ENCODE measurements at regions not wholly inside any gene's neighbourhood (a gene's known extent, or its start where the extent isn't known, plus 50 kb on each side); places are given as distances from the start of the nearest gene placed in this dataset.

DNA sequence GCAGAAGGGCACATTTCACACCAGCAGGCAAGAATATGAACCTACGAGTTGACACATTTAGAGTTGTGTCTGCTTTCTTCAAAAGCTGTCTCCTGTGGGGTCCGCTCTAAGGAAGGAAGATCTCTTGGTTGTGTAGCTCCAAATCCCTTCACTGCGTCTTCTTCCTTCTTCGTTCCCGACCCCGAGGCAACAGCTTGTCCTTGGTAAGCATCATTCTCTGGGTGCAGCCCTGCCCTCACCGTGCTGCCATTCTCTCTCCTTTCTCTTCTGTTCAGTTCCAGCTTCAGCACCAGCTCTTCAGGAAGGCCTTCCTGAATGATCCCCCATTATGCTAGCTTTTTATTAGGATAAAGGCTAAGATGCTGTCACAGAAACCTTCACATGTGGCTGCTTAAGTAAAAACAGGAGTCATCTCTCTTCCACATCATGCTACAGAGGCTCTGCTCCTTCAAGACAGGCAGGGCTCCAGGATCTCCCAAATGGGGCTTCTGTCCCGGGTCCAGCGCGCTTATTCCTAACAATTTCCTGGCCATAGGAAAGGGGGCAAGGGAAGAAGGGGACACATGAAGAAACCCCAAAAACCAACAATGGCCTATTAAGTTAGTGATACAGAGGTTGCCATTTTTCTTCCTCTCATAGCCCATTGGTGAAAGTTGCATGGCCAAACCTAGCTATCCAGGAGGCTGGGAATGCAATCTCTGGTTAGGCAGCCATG lies 52.2 kb upstream of the SHH start:
- Histone ChIP-seq H3K27me3 (ENCODE audit: control insufficient read depth, insufficient read depth, low read length) (no peaks in the 10 kb centered on the region), H3K9me3 (ENCODE audit: control insufficient read depth in 2 of 2, low read length in 2 of 2) (no peaks in the 10 kb centered on the region), H3K27ac (ENCODE audit: insufficient read depth, low read length, poor library complexity, severe bottlenecking) (no peak overlapping the region), H3K4me1 (ENCODE audit: control insufficient read depth, insufficient read depth, low read length, poor library complexity, severe bottlenecking) (no peaks in the 10 kb centered on the region), H3K36me3 (ENCODE audit: control insufficient read depth, insufficient read depth, low read length) (no peaks in the 10 kb centered on the region), H3K4me3 (ENCODE audit: low read depth, low read length) (no peak overlapping the region)
- Mint-ChIP-seq H3K36me3 (no peaks in the 10 kb centered on the region), H3K9me3 (peaks cover 0 to 3% (median 0%) of the 10 kb centered on the region in 7 donors), H3K27ac (no peak overlapping the region), H3K4me3 (no peak overlapping the region), H3K27me3 (no peaks in the 10 kb centered on the region), H3K4me1 (no peaks in the 10 kb centered on the region)
- ATAC-seq (ENCODE audit: low read depth in 2 of 2): no peak
- DNase-seq: no peak

- Mint-ChIP-seq H3K36me3 (no peaks in the 10 kb centered on the region), H3K9me3 (peaks cover 0 to 1% (median 0%) of the 10 kb centered on the region in 7 donors), H3K4me3 (no peak overlapping the region), H3K4me1 (no peaks in the 10 kb centered on the region), H3K27me3 (no peaks in the 10 kb centered on the region), H3K27ac (no peak overlapping the region)
- Histone ChIP-seq H3K9me3 (ENCODE audit: control insufficient read depth in 2 of 2, low read length in 2 of 2) (no peaks in the 10 kb centered on the region), H3K27me3 (ENCODE audit: control insufficient read depth, insufficient read depth, low read length) (no peaks in the 10 kb centered on the region), H3K27ac (ENCODE audit: insufficient read depth, low read length, poor library complexity, severe bottlenecking) (no peak overlapping the region), H3K4me3 (ENCODE audit: low read depth, low read length) (no peak overlapping the region), H3K4me1 (ENCODE audit: control insufficient read depth, insufficient read depth, low read length, poor library complexity, severe bottlenecking) (no peaks in the 10 kb centered on the region), H3K36me3 (ENCODE audit: control insufficient read depth, insufficient read depth, low read length) (no peaks in the 10 kb centered on the region)
- ATAC-seq (ENCODE audit: low read depth in 2 of 2) (no peak), DNase-seq (no peak)
Observed at GRCh38 chr7:155863721-155864151, 51.5 kb upstream of the SHH start.

DNA sequence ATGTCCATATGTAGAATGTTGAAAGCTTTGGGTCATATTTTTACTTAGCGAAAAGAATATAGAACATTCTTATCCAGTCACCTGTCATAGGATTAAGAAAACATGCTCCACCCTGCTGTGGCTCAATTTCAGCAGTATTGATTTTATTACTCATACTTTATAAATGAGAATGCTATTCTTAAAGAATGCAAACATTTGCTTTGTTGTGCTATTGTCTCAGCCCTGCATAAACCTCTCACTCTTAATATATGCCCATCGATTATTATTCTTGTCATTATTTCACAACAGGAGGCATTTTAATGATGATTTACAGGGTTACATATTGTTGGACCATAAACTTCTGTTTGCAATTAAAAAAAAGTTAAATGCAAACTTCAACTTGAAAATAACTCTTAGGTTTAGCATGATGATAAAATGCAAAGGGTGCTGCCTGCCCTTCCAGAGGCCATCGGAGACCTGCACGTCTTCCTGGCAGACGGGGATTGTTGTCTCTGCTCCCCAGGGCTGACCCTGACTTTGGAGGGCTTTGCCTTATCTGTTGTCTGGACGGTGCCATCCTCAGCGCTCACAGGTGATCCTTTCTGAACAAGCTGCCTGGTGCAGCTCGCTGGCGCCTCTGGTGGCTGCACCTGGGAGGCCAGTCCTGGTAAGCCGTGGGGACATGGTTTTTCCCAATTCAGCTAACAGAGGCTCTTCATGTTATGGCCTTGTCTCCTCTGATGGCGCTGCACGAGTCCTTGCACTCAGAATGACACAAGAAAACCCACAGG lies 50.0 kb upstream of the SHH start:
- Mint-ChIP-seq H3K27me3 (no peaks in the 10 kb centered on the region), H3K4me1 (no peaks in the 10 kb centered on the region), H3K4me3 (no peak overlapping the region), H3K36me3 (no peaks in the 10 kb centered on the region), H3K27ac (peak overlapping the region in 1 of 3 donors; percentile 46), H3K9me3 (no peaks in the 10 kb centered on the region)
- H3K36me3 ChIP-seq (ENCODE audit: control insufficient read depth, insufficient read depth, low read length): no peaks in the 10 kb centered on the region
- no peak overlapping the region for H3K4me3 ChIP-seq (ENCODE audit: low read depth, low read length)
- ATAC-seq (ENCODE audit: low read depth in 2 of 2) (no peak), DNase-seq (no peak)
- H3K27me3 ChIP-seq (ENCODE audit: control insufficient read depth, insufficient read depth, low read length): no peaks in the 10 kb centered on the region
- H3K9me3 ChIP-seq (ENCODE audit: control insufficient read depth in 2 of 2, low read length in 2 of 2): no peaks in the 10 kb centered on the region
- no peak overlapping the region for H3K27ac ChIP-seq (ENCODE audit: insufficient read depth, low read length, poor library complexity, severe bottlenecking)
- no peaks in the 10 kb centered on the region for H3K4me1 ChIP-seq (ENCODE audit: control insufficient read depth, insufficient read depth, low read length, poor library complexity, severe bottlenecking)
